Tibial artery (tissue), 4 donors: ENCODE measurements at regions not wholly inside any gene's neighbourhood (a gene's known extent, or its start where the extent isn't known, plus 50 kb on each side); places are given as distances from the start of the nearest gene placed in this dataset.
"Not testable (repeated sequence)": the region's sequence is repeated elsewhere in the genome, so short reads cannot be mapped to it uniquely, and the experiment has no call there.

Source experiments
- DNase-seq, 2 donors: peaks; one replicate each; pipeline ENCODE4 v3.0.0-alpha.2; 2019
- H3K27ac ChIP-seq, 2 donors: fragments of 200-600 bp; sonication (generic) in 1 of 2; 1 replicate in 1 of 2; 2 replicates in 1 of 2; pipeline ENCODE4 v1.5.1; 2018 to 2019; ENCODE audit warnings: mild to moderate bottlenecking in 1 of 2
- H3K27me3 ChIP-seq, 2 donors: fragments of 200-600 bp; sonication (generic) in 1 of 2; one replicate each; pipeline versions ENCODE4 v1.5.1 to v1.6.0; 2016 to 2019
- H3K36me3 ChIP-seq, 3 donors: fragments of 200-600 bp; sonication (generic) in 2 of 3; one replicate each; pipeline ENCODE4 v1.5.1; 2016 to 2019; ENCODE audit warnings: mild to moderate bottlenecking in 2 of 3
- H3K4me1 ChIP-seq, 4 donors: fragments of 200-600 bp; sonication (generic) in 2 of 4; 1 replicate in 3 of 4; 2 replicates in 1 of 4; pipeline ENCODE4 v1.5.1; 2016 to 2019
- H3K4me3 ChIP-seq, 2 donors: fragments of 200-600 bp; sonication (generic) in 1 of 2; 1 replicate in 1 of 2; 2 replicates in 1 of 2; pipeline ENCODE4 v1.5.1; 2018 to 2019; ENCODE audit warnings: mild to moderate bottlenecking in 2 of 2
- H3K9me3 ChIP-seq, 3 donors: fragments of 200-600 bp; sonication (generic) in 1 of 3; one replicate each; pipeline ENCODE4 v1.5.1; 2016 to 2019
- CTCF ChIP-seq, 2 experiments: fragments of 200-600 bp in 1 of 2; fragments of 450-650 bp in 1 of 2; IDR thresholded peaks; one replicate each; pipeline ENCODE4 v1.5.1; 2017 to 2019; ENCODE audit warnings: antibody characterized with exemption in 2 of 2, mild to moderate bottlenecking in 1 of 2, moderate library complexity in 1 of 2
- intact Hi-C: fragments of 100-400 bp; cut with DNase I; formaldehyde crosslinking; loops from one replicate; pipeline ENCODE4 v1.15.0; 2023; ENCODE audit warnings: low total_unique reads

- Histone ChIP-seq H3K27ac (no peak overlapping the region), H3K9me3 (no peaks in the 10 kb centered on the region), H3K4me3 (no peak overlapping the region), H3K36me3 (no peaks in the 10 kb centered on the region), H3K4me1 (no peaks in the 10 kb centered on the region), H3K27me3 (no peaks in the 10 kb centered on the region)
- no peak for TF ChIP-seq CTCF (IDR thresholded peaks at IDR 0.05)
- intact Hi-C loops = no loop called here
- no peak for DNase-seq
Measured at GRCh38 chr6:165768961-165769360, 105.9 kb upstream of the PDE10A start.

- no peak for DNase-seq
- H3K36me3 ChIP-seq = no peaks in the 10 kb centered on the region
- no peak overlapping the region for H3K4me3 ChIP-seq
- H3K9me3 ChIP-seq = peaks cover 0 to 2% (median 0%) of the 10 kb centered on the region in 3 donors
- no peaks in the 10 kb centered on the region for H3K27me3 ChIP-seq
- intact Hi-C loops = no loop called here
- no peak overlapping the region for H3K27ac ChIP-seq
- H3K4me1 ChIP-seq = no peaks in the 10 kb centered on the region
- no peak for TF ChIP-seq CTCF (IDR thresholded peaks at IDR 0.05)
Measured at GRCh38 chr6:165767228-165767627, 104.2 kb upstream of the PDE10A start.

- DNase-seq = no peak
- intact Hi-C loops = no loop called here
- H3K27ac ChIP-seq = no peak overlapping the region
- no peaks in the 10 kb centered on the region for H3K4me1 ChIP-seq
- H3K36me3 ChIP-seq = no peaks in the 10 kb centered on the region
- H3K27me3 ChIP-seq = no peaks in the 10 kb centered on the region
- H3K4me3 ChIP-seq = no peak overlapping the region
- TF ChIP-seq CTCF (IDR thresholded peaks at IDR 0.05) = no peak
- peaks cover 0 to 6% (median 0%) of the 10 kb centered on the region in 3 donors for H3K9me3 ChIP-seq
Measured at GRCh38 chr6:165766457-165766856, 103.4 kb upstream of the PDE10A start.

GRCh38 chr6:165766026-165766425, 103.0 kb upstream of the PDE10A start:
- Histone ChIP-seq H3K4me1 (no peaks in the 10 kb centered on the region), H3K27ac (no peak overlapping the region), H3K27me3 (no peaks in the 10 kb centered on the region), H3K4me3 (no peak overlapping the region), H3K36me3 (no peaks in the 10 kb centered on the region), H3K9me3 (peaks cover 0 to 6% (median 0%) of the 10 kb centered on the region in 3 donors)
- intact Hi-C loops = no loop called here
- no peak for TF ChIP-seq CTCF (IDR thresholded peaks at IDR 0.05)
- DNase-seq = no peak

GRCh38 chr6:165765256-165765655, 102.2 kb upstream of the PDE10A start:
- H3K4me1 ChIP-seq, intact Hi-C loops, H3K9me3 ChIP-seq, DNase-seq, H3K27ac ChIP-seq, H3K27me3 ChIP-seq, H3K4me3 ChIP-seq, H3K36me3 ChIP-seq: not testable (repeated sequence)

GRCh38 chr6:165762876-165763275, 99.8 kb upstream of the PDE10A start:
- Histone ChIP-seq H3K4me3 (no peak overlapping the region), H3K9me3 (peaks cover 0 to 6% (median 0%) of the 10 kb centered on the region in 3 donors), H3K36me3 (no peaks in the 10 kb centered on the region), H3K4me1 (no peaks in the 10 kb centered on the region), H3K27me3 (no peaks in the 10 kb centered on the region), H3K27ac (no peak overlapping the region)
- TF ChIP-seq CTCF (IDR thresholded peaks at IDR 0.05) = no peak
- intact Hi-C loops = no loop called here
- no peak for DNase-seq
